ENCODE measurements at regions not wholly inside any gene's neighbourhood (a gene's known extent, or its start where the extent isn't known, plus 50 kb on each side); places are given as distances from the start of the nearest gene placed in this dataset.

DNA sequence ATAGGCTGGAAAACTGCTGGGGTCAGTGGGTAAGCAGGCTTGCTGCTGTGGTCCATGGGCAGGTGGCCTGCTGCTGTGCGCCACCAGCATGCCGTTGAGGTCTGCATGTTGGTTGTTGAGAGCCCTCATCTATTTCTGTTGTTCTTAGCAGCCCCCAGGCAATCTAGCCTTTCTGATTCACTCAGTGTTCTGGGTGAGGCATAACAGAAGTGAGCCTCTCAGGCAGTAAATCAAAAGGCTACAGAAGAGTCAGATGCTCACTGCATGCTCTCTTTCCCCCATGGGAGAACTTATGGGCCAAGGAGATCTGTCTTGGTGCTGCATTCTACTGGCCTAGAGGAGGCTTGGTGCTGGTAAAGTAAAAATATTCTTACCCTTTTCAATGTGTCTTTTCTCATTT lies 67.8 kb upstream of the ATP10A start:
- TF ChIP-seq POLR2AphosphoS5 (IDR thresholded peaks at IDR 0.05; ENCODE audit: low read depth, low read length), result no peak
- TF ChIP-seq, protein P1, sequence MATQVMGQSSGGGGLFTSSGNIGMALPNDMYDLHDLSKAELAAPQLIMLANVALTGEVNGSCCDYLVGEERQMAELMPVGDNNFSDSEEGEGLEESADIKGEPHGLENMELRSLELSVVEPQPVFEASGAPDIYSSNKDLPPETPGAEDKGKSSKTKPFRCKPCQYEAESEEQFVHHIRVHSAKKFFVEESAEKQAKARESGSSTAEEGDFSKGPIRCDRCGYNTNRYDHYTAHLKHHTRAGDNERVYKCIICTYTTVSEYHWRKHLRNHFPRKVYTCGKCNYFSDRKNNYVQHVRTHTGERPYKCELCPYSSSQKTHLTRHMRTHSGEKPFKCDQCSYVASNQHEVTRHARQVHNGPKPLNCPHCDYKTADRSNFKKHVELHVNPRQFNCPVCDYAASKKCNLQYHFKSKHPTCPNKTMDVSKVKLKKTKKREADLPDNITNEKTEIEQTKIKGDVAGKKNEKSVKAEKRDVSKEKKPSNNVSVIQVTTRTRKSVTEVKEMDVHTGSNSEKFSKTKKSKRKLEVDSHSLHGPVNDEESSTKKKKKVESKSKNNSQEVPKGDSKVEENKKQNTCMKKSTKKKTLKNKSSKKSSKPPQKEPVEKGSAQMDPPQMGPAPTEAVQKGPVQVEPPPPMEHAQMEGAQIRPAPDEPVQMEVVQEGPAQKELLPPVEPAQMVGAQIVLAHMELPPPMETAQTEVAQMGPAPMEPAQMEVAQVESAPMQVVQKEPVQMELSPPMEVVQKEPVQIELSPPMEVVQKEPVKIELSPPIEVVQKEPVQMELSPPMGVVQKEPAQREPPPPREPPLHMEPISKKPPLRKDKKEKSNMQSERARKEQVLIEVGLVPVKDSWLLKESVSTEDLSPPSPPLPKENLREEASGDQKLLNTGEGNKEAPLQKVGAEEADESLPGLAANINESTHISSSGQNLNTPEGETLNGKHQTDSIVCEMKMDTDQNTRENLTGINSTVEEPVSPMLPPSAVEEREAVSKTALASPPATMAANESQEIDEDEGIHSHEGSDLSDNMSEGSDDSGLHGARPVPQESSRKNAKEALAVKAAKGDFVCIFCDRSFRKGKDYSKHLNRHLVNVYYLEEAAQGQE (IDR thresholded peaks at IDR 0.05; ENCODE audit: insufficient read depth in 1 of 2, low read depth in 2 of 2, low read length in 2 of 2), result no peak
